Activated T-helper 2 cell treated with anti-CD3 and anti-CD28 coated beads, Interferon-gamma antibody, Interleukin-2, Interleukin-4, amounts not matched to agents 10 μg/mL and 5 μg/mL and 100 μg/mL, durations not matched to agents 14 hours and 24 hours and 36 hours (primary cell): ENCODE measurements at regions not wholly inside any gene's neighbourhood (a gene's known extent, or its start where the extent isn't known, plus 50 kb on each side); places are given as distances from the start of the nearest gene placed in this dataset.
"Not testable (repeated sequence)": the region's sequence is repeated elsewhere in the genome, so short reads cannot be mapped to it uniquely, and the experiment has no call there.

Experiments
- DNase-seq: peaks from one replicate; pipeline ENCODE4 v3.0.0; 2021; ENCODE audit warnings: low spot score
- H3K27ac Mint-ChIP-seq: one replicate; pipeline ENCODE4 v1.8.0; 2021; ENCODE audit warnings: mixed read lengths
- H3K27me3 Mint-ChIP-seq: one replicate; pipeline ENCODE4 v1.8.0; 2021; ENCODE audit warnings: low read depth, mixed read lengths
- H3K36me3 Mint-ChIP-seq: one replicate; pipeline ENCODE4 v1.8.0; 2021; ENCODE audit warnings: low read depth, mixed read lengths
- H3K4me1 Mint-ChIP-seq: one replicate; pipeline ENCODE4 v1.8.0; 2021; ENCODE audit warnings: low read depth, mixed read lengths
- H3K4me3 Mint-ChIP-seq: one replicate; pipeline ENCODE4 v1.8.0; 2021; ENCODE audit warnings: low read depth, mild to moderate bottlenecking, moderate library complexity, mixed read lengths
- H3K9me3 Mint-ChIP-seq: one replicate; pipeline ENCODE4 v1.8.0; 2021; ENCODE audit warnings: mixed read lengths
- intact Hi-C: fragments of 100-400 bp; cut with micrococcal nuclease; formaldehyde crosslinking; loops from one replicate; pipeline ENCODE4 v1.15.1; 2023

DNA sequence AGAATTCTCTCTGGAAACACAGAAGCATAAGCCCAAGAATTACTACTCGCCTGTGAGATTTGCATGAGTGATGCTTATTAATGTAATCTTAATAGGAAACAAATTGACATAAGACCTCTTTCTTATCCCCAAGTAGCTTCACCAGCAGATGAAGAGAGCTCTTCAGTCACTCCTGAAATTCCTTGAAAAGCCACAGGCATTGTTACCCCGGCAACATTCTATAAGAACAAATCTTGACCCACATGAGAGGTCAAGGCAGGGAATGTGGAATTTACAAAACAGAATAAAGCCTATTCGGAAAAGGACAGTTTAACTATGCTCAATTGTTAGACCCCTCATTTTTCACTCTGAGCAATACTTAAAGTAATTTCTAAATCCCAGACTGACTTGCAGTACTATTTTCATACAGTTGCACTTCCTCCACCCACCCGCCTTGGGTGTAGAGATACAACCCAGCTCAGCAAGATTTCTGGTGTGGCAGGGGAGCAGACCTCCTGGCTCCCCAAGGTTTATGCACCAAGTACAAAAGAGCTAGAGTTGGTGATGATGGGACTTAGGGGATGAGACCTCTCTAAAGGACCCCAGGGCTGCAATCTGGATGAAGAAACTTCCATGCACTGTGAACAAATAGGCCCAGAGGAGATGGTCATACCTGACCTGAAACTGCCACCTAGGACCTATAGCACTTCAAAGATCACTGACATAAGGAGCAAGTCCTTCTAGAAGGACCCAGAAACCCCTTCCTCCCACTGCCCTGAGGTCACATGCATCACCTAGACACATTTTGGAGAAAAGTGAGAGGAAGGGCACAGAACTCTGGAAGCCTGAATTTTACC lies 242.1 kb downstream of the ZNF608 start:
- Mint-ChIP-seq H3K4me1 (no peaks in the 10 kb centered on the region), H3K27ac (no peak overlapping the region), H3K9me3 (no peaks in the 10 kb centered on the region), H3K27me3 (no peaks in the 10 kb centered on the region), H3K36me3 (no peaks in the 10 kb centered on the region), H3K4me3 (no peak overlapping the region)
- no peak for DNase-seq
- intact Hi-C loops: no loop called here

DNA sequence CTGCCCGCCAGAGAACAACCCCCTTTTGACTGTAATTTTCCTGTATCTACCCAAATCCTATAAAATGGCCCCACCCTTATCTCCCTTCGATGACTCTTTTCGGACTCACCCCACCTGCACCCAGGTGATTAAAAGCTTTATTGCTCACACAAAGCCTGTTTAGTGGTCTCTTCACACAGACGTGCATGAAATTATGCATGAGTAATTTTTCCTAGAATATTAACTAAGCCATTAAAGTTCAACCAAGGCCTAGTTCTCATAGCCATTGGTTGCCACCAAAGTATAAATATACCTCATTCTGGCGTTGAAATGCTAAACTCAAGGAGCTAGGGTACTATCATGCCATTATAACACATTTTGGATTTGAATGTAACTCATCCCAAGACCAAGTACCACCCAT lies 243.9 kb downstream of the ZNF608 start:
- intact Hi-C loops: no loop called here
- Mint-ChIP-seq H3K27me3 (no peaks in the 10 kb centered on the region), H3K9me3 (no peaks in the 10 kb centered on the region), H3K36me3 (no peaks in the 10 kb centered on the region), H3K4me1 (no peaks in the 10 kb centered on the region), H3K4me3 (no peak overlapping the region), H3K27ac (no peak overlapping the region)
- no peak for DNase-seq

DNA sequence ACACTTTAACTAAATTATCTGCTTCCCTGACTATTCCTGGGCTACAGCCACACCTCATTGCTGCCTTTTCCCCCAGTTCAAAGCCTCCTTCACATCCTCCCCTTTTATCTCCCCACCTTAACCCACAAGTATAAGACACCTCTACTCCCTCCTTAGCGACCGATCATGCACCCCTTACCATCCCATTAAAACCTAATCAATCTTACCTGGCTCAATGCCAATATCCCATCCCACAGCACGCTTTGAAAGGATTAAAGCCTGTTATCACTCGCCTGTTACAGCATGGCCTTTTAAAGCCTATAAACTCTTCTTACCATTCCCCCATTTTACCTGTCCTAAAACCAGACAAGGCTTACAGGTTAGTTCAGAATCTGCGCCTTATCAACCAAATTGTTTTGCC lies 246.6 kb downstream of the ZNF608 start:
- H3K4me3 Mint-ChIP-seq, H3K4me1 Mint-ChIP-seq, H3K27me3 Mint-ChIP-seq, H3K9me3 Mint-ChIP-seq, DNase-seq, intact Hi-C loops, H3K27ac Mint-ChIP-seq, H3K36me3 Mint-ChIP-seq: not testable (repeated sequence)

DNA sequence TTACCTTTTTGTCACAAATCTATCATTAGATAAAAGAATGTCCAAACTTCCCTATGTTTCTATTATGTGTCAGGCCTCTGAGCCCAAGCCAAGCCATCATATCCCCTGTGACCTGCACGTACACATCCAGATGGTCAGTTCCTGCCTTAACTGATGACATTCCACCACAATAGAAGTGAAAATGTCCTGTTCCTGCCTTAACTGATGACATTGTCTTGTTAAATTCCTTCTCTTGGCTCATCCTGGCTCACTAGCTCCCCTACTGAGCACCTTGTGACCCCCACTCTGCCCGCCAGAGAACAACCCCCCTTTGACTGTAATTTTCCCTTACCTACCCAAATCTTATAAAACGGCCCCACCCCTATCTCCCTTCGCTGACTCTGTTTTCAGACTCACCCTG lies 249.5 kb downstream of the ZNF608 start:
- H3K4me3 Mint-ChIP-seq, intact Hi-C loops, H3K4me1 Mint-ChIP-seq: not testable (repeated sequence)

DNA sequence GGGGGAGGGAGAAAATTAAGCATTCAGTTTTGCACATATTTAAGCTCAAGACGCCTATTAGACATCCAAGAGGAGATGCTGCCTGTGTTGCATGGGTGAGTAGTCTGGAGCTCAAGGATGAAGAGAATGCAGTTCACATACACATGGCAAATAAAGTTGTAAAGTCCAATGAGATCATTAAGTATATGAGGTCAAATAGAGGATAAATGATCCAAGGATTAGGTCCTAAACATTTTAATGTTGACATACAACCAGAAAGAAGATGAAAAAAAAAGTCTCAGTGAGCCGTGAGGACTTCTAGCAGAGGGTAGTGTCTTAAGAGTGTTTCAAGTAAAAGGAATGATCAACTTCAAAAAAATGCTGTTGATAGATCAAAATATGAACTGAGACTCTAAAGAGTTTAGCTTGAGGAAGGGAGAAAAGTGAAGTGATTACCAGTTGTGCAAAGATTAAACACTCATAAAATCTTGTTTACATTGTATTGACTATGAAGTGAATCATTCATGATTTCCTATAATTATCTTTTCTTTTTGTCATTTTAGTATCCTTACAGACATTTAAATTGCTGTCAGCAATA lies 251.8 kb downstream of the ZNF608 start:
- no peaks in the 10 kb centered on the region for H3K4me1 Mint-ChIP-seq
- H3K4me3 Mint-ChIP-seq: no peak overlapping the region
- DNase-seq: no peak
- intact Hi-C loops: no loop called here
- H3K9me3 Mint-ChIP-seq: peaks cover 15% of the 10 kb centered on the region
- no peak overlapping the region for H3K27ac Mint-ChIP-seq
- H3K36me3 Mint-ChIP-seq: no peaks in the 10 kb centered on the region
- H3K27me3 Mint-ChIP-seq: no peaks in the 10 kb centered on the region

More for the DNA sequence above, 249.5 kb downstream of the ZNF608 start:
- H3K27ac Mint-ChIP-seq, DNase-seq, H3K36me3 Mint-ChIP-seq, H3K27me3 Mint-ChIP-seq, H3K9me3 Mint-ChIP-seq: not testable (repeated sequence)

DNA sequence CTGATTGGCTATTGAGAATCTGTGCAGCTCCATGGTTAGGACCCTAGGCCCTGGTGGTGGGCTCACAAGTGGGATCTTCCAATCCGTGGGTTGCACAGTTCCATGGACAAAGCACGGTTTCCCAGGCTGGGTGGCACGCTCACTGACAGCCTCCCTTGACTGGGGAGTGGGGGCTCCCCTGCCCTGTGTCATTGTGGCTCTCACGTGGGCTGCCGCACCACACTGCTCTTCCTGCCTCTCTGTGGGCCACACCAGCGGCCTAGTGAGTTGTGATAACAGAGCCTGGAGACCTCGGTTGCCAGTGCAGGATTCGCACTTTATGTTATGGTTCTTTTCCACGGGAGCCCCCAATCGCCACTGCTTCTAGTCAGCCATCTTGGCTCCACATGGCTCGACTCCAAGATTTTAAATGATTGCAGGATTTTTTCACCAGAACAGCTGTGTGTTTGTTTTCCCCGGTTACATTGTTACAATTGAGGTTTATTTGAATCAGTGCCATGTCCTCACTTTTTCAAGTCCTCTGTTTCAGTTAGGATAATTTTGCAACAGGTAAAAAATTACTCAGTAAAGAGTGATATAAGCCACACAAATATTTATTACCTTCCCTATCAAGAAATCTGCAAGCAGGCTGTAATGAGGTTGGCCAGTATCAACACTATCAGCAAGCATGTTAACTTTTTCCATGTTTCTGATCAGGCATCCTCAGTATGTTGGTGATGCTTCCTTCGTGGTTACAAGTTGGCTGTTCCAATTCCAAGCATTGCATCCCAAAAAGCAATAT lies 253.8 kb downstream of the ZNF608 start:
- intact Hi-C loops: no loop called here
- Mint-ChIP-seq H3K9me3 (peaks cover 20% of the 10 kb centered on the region), H3K4me3 (no peak overlapping the region), H3K27ac (no peak overlapping the region), H3K36me3 (no peaks in the 10 kb centered on the region), H3K27me3 (no peaks in the 10 kb centered on the region), H3K4me1 (no peaks in the 10 kb centered on the region)
- no peak for DNase-seq

DNA sequence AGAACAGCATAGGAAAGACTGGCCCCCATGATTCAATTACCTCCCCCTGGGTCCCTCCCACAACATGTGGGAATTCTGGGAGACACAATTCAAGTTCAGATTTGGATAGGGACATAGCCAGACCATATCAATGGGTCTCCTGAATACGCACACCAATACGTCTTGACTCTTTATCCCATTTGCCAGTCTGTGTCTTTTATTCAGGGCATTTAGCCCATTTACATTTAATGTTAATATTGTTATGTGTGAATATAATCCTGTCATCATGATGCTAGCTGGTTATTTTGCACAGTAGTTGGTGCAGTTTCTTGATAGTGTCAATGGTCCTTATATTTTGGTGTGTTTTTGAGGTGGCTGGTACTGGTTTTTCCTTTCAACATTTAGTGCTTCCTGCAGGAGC lies 256.1 kb downstream of the ZNF608 start:
- intact Hi-C loops, H3K36me3 Mint-ChIP-seq, H3K4me3 Mint-ChIP-seq, H3K27ac Mint-ChIP-seq, DNase-seq, H3K27me3 Mint-ChIP-seq, H3K4me1 Mint-ChIP-seq: not testable (repeated sequence)
- peaks cover 20% of the 10 kb centered on the region for H3K9me3 Mint-ChIP-seq

DNA sequence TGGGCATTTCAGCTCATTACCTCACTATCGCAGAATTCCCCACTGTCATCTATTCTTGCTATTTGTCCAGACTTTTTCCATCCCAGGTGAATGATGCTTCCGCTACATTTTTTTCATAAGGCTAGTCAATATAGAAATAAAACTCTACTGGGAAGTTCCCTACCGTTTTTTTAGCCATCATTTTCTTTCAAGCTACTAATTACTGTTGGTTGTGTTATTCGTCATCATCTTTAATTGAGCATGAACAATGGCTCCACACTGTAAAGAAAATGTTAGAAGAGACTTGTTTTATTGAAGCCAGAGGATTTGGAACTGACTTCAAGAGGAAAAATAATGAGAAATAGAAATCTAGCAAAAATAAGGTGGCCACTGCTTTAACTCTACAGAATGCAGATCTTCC lies 265.0 kb downstream of the ZNF608 start:
- intact Hi-C loops: no loop called here

DNA sequence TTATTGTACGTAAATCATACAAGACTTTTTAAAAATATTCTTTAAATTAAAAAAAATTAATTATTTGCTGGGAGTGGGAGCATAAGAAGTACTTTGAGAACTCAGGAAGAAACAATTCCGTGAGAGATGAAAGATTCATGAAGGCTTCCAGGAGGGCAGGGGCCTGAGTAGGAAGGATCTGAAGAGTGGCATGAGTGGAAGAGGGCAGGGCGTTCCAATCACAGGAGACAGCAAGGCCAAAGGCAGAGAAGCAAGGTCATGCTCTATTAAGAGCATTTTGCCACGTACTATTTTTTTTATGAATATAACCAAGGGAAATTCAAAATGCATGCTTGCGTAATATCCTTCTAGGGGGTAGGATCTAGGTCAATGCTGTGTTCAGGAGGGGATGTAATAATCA lies 265.5 kb downstream of the ZNF608 start:
- H3K9me3 Mint-ChIP-seq: no peaks in the 10 kb centered on the region
- no peak overlapping the region for H3K27ac Mint-ChIP-seq
- H3K36me3 Mint-ChIP-seq: no peaks in the 10 kb centered on the region
- H3K4me1 Mint-ChIP-seq: no peaks in the 10 kb centered on the region
- no peak overlapping the region for H3K4me3 Mint-ChIP-seq
- DNase-seq: no peak
- no peaks in the 10 kb centered on the region for H3K27me3 Mint-ChIP-seq
- intact Hi-C loops: no loop called here

More for the DNA sequence above, 265.0 kb downstream of the ZNF608 start:
- H3K36me3 Mint-ChIP-seq: no peaks in the 10 kb centered on the region
- H3K27me3 Mint-ChIP-seq: no peaks in the 10 kb centered on the region
- DNase-seq: no peak
- H3K4me1 Mint-ChIP-seq: no peaks in the 10 kb centered on the region
- no peak overlapping the region for H3K27ac Mint-ChIP-seq
- H3K9me3 Mint-ChIP-seq: no peaks in the 10 kb centered on the region
- H3K4me3 Mint-ChIP-seq: no peak overlapping the region

DNA sequence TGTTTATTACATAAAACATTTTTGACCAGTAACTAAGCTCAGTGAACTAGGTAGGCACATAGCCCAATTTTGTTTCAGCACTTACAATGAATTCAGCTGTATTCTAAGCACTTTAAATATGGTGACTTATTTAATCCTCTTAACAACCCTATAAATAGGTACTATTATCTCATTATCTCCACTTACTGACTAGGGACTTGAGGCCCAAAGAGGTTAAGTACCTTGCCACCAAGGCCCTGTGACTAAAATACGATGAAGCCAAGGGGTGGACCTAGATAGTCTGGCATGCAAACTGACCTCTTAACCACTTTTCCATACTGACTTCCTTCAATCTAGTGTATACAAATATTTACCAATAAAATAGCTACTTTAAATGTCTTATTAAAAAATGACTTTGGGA lies 266.4 kb downstream of the ZNF608 start:
- no peak overlapping the region for H3K27ac Mint-ChIP-seq
- H3K4me3 Mint-ChIP-seq: no peak overlapping the region
- no peaks in the 10 kb centered on the region for H3K36me3 Mint-ChIP-seq
- no peaks in the 10 kb centered on the region for H3K27me3 Mint-ChIP-seq
- H3K9me3 Mint-ChIP-seq: no peaks in the 10 kb centered on the region
- intact Hi-C loops: no loop called here
- H3K4me1 Mint-ChIP-seq: no peaks in the 10 kb centered on the region
- no peak for DNase-seq

DNA sequence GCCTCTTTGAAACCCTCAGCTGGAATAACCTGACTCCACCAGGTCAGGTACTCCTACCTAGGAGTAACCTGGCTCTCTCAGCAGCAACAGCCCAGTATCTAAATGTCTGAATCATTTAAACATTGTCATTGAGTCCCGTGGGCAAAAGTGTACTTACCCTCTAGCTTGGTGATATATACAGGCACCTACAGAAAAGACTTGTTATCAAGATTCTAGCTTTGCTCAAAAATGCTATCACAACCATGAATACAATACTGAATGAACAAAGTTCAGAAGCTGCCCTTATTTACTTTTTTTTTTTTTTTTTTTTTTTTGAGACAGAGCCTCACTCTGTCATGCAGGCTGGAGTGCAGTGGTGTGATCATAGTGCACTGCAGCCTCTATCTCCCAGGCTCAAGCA lies 268.2 kb downstream of the ZNF608 start:
- DNase-seq: no peak
- Mint-ChIP-seq H3K4me3 (no peak overlapping the region), H3K36me3 (no peaks in the 10 kb centered on the region), H3K27me3 (no peaks in the 10 kb centered on the region), H3K27ac (no peak overlapping the region), H3K4me1 (no peaks in the 10 kb centered on the region), H3K9me3 (no peaks in the 10 kb centered on the region)
- intact Hi-C loops: no loop called here

DNA sequence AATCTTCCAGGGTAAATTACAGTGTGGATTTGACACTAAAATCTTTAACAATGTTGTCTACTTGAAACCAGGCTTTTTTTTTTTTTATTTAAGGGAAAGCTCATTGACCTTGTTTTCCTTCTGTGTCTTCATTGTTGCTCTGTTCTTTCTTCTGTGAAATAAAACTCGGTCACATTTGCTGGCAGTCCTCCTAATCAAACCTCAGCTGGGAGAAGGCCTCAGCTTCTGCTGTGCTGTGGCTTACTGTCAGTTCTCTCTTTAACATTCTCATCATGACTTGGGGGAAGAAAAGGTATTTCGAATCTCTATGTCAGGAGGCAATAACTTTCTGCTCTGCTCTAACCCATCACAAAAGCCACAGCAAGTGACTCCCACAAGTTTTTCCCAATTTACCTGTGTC lies 268.9 kb downstream of the ZNF608 start:
- no peak overlapping the region for H3K27ac Mint-ChIP-seq
- H3K27me3 Mint-ChIP-seq: no peaks in the 10 kb centered on the region
- intact Hi-C loops: no loop called here
- DNase-seq: no peak
- H3K36me3 Mint-ChIP-seq: no peaks in the 10 kb centered on the region
- H3K4me3 Mint-ChIP-seq: no peak overlapping the region
- H3K9me3 Mint-ChIP-seq: no peaks in the 10 kb centered on the region
- no peaks in the 10 kb centered on the region for H3K4me1 Mint-ChIP-seq

DNA sequence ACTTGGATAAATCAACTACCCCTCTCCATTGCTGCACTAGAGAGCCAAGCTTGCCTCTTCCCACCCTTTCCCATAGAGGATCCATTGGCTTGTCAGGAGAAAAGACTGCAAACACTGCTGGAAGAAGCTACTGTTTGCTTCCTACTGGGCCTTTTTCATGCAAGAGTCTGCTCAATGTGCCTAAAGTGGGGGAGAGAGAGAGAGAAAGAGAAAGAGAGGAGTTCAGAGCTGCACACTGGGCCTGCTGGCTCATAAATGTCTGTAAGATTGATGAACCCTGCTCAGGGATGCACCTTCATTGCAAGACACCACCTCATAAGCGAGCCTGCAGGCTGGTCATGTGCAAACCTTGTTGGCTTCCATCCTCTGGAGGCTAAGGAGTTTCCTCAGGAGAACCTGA lies 269.4 kb downstream of the ZNF608 start:
- Mint-ChIP-seq H3K9me3 (no peaks in the 10 kb centered on the region), H3K27ac (no peak overlapping the region), H3K4me1 (no peaks in the 10 kb centered on the region), H3K27me3 (no peaks in the 10 kb centered on the region), H3K4me3 (no peak overlapping the region), H3K36me3 (no peaks in the 10 kb centered on the region)
- intact Hi-C loops: no loop called here
- DNase-seq: no peak
